ENCODE measurements at regions not wholly inside any gene's neighbourhood (a gene's known extent, or its start where the extent isn't known, plus 50 kb on each side); places are given as distances from the start of the nearest gene placed in this dataset.
A peak's percentile ranks its signal among the peaks of the same experiment; 100 is the strongest.

DNA sequence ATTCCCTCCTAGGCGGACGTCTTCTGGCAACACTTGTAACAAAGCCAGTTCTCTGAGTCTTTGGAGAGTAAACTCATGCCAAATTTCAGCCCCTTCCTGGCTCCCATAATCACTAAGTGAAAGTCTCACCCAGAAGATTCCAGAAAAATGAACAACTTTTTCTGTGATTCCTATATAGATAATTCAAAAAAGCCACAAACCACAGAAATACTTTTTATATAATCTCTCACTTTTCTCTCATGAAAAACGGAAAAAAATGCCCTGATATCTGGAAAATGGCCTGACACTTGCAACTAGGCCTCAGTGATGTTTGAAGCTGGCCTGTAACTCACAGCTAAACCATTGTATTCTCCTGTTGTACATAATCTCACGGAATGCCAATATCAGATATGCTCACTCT is 296.2 kb downstream of the HTR7 start:
- no peak for DNase-seq
- in situ Hi-C loops (cut with HindIII; ENCODE audit: low pct_ligation_motif_present, low pct_unique_long_range_greater_than_20kb, low sequenced_read_pairs), result no loop called here

- DNase-seq, result no peak
- in situ Hi-C loops (cut with HindIII; ENCODE audit: low pct_ligation_motif_present, low pct_unique_long_range_greater_than_20kb, low sequenced_read_pairs), result no loop called here
Observed at GRCh38 chr10:90571481-90572258, 286.2 kb downstream of the HTR7 start.

DNA sequence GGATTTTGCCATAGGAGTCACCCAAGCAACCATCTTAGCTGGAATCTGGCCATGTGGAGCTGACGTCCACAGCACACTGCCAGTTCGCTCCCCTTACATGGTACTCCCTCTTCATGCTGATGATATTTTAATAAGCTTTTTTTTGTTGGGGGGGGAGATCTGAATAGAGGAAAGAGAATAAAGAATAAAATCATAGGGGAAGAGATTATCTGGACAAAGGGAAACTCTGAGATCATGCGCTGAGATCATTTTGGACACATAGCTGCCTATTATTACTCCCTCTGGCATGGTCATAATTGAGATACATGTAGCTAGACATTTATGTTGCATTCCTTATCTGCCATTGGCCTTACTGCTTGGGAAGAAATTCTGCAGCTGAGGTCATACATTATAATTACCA is 282.7 kb downstream of the HTR7 start:
- in situ Hi-C loops (cut with HindIII; ENCODE audit: low pct_ligation_motif_present, low pct_unique_long_range_greater_than_20kb, low sequenced_read_pairs), result no loop called here
- DNase-seq, result no peak

GRCh38 chr10:90577569-90577968 is 280.3 kb downstream of the HTR7 start:
- no peak for DNase-seq
- in situ Hi-C loops (cut with HindIII; ENCODE audit: low pct_ligation_motif_present, low pct_unique_long_range_greater_than_20kb, low sequenced_read_pairs), result no loop called here

DNA sequence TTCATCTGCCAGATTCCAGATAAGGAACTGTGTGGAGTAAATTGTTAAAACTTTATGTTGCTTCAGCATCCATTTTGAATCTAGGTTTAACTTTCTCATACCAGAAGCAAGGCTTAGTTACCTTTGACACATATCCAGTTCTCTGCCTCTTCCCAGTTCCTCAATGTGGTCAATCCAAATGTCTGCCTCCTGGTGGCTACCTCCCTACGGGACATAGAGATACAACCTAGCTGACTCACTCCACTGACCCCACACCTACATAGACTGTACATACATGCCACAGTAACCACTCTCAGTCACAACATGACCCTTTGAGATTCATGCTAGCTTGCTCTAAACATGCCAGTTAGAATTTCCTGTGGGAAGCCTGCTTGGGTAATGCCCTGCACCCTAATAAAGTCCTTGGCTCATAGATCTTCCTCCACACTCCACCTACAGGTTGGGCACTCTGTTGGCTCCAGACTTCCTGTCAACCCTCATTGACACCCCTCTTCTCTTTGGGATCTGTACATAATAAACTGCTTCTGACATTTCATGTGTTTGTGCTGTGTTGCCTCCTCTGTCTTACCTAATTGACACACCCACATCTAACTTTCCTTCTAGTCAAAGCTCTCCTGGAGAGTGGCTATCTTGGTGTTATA is 278.1 kb downstream of the HTR7 start:
- in situ Hi-C loops (cut with HindIII; ENCODE audit: low pct_ligation_motif_present, low pct_unique_long_range_greater_than_20kb, low sequenced_read_pairs), result no loop called here

DNA sequence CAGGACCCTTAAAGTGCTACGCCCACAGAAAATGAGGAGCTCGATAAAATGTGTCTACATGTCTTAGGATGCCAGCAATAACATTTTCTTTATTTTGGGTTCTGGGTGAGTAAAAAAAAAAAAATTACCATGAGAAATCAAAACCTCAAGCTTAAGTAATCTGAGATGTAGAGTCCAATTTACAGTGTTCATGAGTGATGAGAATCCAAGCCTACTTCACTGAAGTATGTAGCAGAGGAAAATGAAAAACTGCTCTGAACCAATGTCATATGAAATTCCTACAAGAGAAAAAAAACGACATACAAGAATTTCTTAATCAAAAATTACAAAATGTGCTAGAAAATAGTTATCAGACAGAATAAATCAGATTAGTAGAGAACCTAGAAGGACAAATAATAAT is 274.4 kb downstream of the HTR7 start:
- in situ Hi-C loops (cut with HindIII; ENCODE audit: low pct_ligation_motif_present, low pct_unique_long_range_greater_than_20kb, low sequenced_read_pairs), result no loop called here
- DNase-seq, result no peak

More for the DNA sequence above, 278.1 kb downstream of the HTR7 start:
- DNase-seq, result peak; percentile 48

- no peak for DNase-seq
- in situ Hi-C loops (cut with HindIII; ENCODE audit: low pct_ligation_motif_present, low pct_unique_long_range_greater_than_20kb, low sequenced_read_pairs), result no loop called here
Observed at GRCh38 chr10:90587081-90587491, 270.8 kb downstream of the HTR7 start.

DNA sequence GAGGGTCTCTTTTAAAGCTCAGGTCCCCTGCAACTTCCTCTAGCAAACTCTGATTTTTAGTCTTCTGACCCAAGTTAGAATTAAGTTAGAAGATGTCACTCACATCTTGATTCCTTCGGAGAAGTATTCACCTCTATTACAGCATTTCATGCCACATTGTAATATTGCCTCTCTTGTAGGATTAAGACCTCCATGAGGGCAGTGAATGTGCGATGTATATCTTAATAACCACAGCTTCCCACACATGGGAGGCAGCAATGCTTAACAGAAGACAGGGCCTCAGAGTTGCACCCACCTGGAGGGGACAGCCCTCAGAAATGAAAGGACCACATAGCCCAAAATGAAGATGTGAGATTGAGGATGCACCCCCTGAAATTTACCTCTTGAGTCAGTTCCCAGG is 270.3 kb downstream of the HTR7 start:
- DNase-seq, result no peak
- in situ Hi-C loops (cut with HindIII; ENCODE audit: low pct_ligation_motif_present, low pct_unique_long_range_greater_than_20kb, low sequenced_read_pairs), result no loop called here

GRCh38 chr10:90588222-90588621 is 269.6 kb downstream of the HTR7 start:
- no peak for DNase-seq
- in situ Hi-C loops (cut with HindIII; ENCODE audit: low pct_ligation_motif_present, low pct_unique_long_range_greater_than_20kb, low sequenced_read_pairs), result no loop called here

DNA sequence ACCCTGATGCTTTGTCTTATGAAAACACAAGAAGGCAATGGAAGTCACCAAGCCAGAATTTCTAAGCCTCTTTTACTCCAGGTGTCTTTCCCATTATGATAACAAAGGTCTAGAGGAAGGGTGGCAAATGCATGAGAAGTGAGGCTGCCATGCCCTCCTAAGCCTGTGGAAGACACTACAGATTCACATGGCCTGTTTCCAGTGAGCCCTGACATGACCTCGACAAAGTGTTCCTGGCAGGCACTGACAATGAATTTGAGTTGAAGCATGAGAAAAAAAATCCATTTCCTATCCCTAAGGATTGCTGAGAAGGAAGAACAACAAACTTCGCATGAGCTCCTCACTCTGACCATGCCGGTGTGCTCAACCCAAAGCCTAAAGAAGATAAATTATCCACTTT is 268.0 kb downstream of the HTR7 start:
- in situ Hi-C loops (cut with HindIII; ENCODE audit: low pct_ligation_motif_present, low pct_unique_long_range_greater_than_20kb, low sequenced_read_pairs), result no loop called here
- DNase-seq, result no peak

GRCh38 chr10:90591629-90592028 is 266.2 kb downstream of the HTR7 start:
- in situ Hi-C loops (cut with HindIII; ENCODE audit: low pct_ligation_motif_present, low pct_unique_long_range_greater_than_20kb, low sequenced_read_pairs), result no loop called here
- no peak for DNase-seq

GRCh38 chr10:90592638-90593302 is 265.1 kb downstream of the HTR7 start:
- in situ Hi-C loops (cut with HindIII; ENCODE audit: low pct_ligation_motif_present, low pct_unique_long_range_greater_than_20kb, low sequenced_read_pairs), result no loop called here
- peak; percentile 48 for DNase-seq

GRCh38 chr10:90598513-90598912 is 259.3 kb downstream of the HTR7 start:
- in situ Hi-C loops (cut with HindIII; ENCODE audit: low pct_ligation_motif_present, low pct_unique_long_range_greater_than_20kb, low sequenced_read_pairs), result no loop called here
- no peak for DNase-seq

DNA sequence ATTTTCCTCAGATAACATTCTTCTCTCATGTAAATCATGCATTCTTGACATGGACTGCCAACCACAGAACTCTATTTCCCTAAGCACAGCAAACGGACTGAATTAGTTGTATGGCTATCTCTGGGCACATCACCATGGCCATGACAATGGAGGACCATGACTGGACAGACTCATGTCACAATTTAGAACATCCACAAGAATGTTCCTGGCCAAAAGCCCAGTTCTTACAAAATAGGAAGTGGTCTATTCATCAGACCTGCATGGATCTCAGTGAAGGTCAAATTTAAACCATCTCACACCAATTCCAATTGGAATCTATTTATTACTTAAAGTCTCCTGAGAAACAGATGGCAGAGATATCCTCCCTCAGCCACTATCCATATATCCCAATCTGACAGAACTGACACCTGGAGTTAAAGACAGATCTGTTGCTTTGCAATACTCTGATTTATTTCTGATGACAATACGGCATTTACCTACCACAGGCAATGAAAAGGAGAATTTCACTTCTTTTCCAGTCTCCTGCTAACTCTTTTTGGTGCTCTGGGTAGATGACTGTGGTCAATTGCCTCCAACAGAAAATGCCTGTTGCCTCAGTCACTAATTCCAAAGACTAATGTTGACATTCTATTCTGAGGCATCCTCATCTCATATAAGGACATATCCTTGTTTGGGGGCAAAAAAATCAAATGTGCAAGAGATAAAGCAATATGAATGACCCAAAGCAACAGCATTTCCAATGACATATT is 254.8 kb downstream of the HTR7 start:
- in situ Hi-C loops (cut with HindIII; ENCODE audit: low pct_ligation_motif_present, low pct_unique_long_range_greater_than_20kb, low sequenced_read_pairs), result no loop called here
- no peak for DNase-seq

DNA sequence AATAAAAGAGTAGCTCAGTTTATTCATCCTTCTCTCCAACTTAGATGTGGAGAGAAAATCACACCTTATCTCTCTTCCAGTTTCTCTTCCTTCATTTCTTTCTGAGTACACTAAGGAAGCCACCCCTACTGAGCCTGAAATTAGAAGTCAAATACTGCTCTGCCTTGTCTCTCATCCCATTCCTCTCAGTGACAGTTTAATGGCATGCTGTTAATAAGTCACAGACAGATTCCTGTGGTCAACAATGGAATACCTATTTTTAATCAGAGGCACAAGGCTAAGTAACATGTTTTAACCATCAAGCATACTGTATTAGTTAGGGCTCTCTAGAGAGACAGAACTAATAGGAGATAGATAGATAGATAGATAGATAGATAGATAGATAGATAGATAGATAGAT is 253.2 kb downstream of the HTR7 start:
- DNase-seq, result peak; percentile 46
- in situ Hi-C loops (cut with HindIII; ENCODE audit: low pct_ligation_motif_present, low pct_unique_long_range_greater_than_20kb, low sequenced_read_pairs), result no loop called here

DNA sequence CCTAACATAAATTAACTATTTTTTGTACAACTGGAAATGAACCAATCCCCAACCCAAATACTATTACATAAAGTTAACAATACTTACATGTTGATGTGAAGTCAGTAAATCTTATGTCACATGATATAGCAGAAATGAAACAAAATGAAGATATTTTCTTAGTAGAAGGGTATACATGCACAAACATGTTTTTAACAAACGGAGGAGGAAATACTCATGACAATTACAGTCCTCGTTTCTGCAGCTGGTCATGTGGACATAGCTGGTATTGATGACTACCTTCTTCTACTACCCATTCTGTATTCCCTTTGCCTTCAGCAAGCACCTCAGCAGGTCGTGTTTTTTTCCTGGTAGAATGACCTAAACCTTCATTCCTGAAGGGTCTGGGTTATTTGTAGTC is 252.3 kb downstream of the HTR7 start:
- no peak for DNase-seq
- in situ Hi-C loops (cut with HindIII; ENCODE audit: low pct_ligation_motif_present, low pct_unique_long_range_greater_than_20kb, low sequenced_read_pairs), result no loop called here

GRCh38 chr10:90612276-90612675 is 245.6 kb downstream of the HTR7 start:
- DNase-seq, result no peak
- in situ Hi-C loops (cut with HindIII; ENCODE audit: low pct_ligation_motif_present, low pct_unique_long_range_greater_than_20kb, low sequenced_read_pairs), result no loop called here

GRCh38 chr10:90614631-90615030 is 243.2 kb downstream of the HTR7 start:
- DNase-seq, result no peak
- in situ Hi-C loops (cut with HindIII; ENCODE audit: low pct_ligation_motif_present, low pct_unique_long_range_greater_than_20kb, low sequenced_read_pairs), result no loop called here

DNA sequence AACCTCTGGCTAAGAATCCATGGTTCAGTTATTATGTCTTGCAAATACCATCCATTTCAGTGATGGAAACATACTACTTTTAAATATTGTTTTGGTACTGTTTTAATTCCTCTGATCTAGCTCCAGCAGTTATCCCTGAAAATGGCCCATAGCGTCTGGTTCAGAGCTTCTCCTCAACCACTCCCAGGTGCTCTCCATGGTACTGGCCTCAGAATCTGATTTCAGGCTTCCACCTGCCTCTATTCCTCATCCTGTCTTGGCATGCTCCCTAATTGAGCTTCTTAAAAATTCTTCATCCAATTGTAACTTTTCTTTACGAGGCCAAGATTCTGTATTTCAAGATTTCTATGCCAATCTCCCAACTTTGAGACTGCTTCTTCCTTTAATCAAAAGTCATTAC is 236.3 kb downstream of the HTR7 start:
- in situ Hi-C loops (cut with HindIII; ENCODE audit: low pct_ligation_motif_present, low pct_unique_long_range_greater_than_20kb, low sequenced_read_pairs), result no loop called here
- DNase-seq, result peak; percentile 35
